ENCODE measurements at regions not wholly inside any gene's neighbourhood (a gene's known extent, or its start where the extent isn't known, plus 50 kb on each side); places are given as distances from the start of the nearest gene placed in this dataset.

GRCh38 chr17:30597776-30598288, 120.6 kb downstream of the GOSR1 start:
- TF ChIP-seq CTCF (IDR thresholded peaks at IDR 0.05) = no peak
- no peak for TF ChIP-seq EZH2 (IDR thresholded peaks at IDR 0.05; ENCODE audit: borderline replicate concordance, insufficient read depth, low read depth, low read length, poor library complexity, severe bottlenecking)
